NB4 (cell line): ENCODE measurements at regions not wholly inside any gene's neighbourhood (a gene's known extent, or its start where the extent isn't known, plus 50 kb on each side); places are given as distances from the start of the nearest gene placed in this dataset.

Experiments
- CTCF ChIP-seq: IDR thresholded peaks from one replicate; pipeline ENCODE4 v1.5.1; 2012; ENCODE audit warnings: low read depth, low read length
- MAX ChIP-seq: IDR thresholded peaks from 2 replicates; pipeline ENCODE4 v1.6.1; 2011; ENCODE audit warnings: low read depth, low read length
- MYC ChIP-seq: IDR thresholded peaks from 2 replicates; pipeline ENCODE4 v1.6.1; 2011; ENCODE audit warnings: low read depth, low read length
- POLR2A ChIP-seq: IDR thresholded peaks from 2 replicates; pipeline ENCODE4 v1.6.1; 2011; ENCODE audit warnings: mild to moderate bottlenecking; ENCODE audit not compliant: insufficient read length; ENCODE audit errors: extremely low read depth

GRCh38 chr12:92253301-92253700 is 107.7 kb upstream of the BTG1 start:
- TF ChIP-seq CTCF = no peak
- no peak for TF ChIP-seq POLR2A
- TF ChIP-seq MAX = no peak
- no peak for TF ChIP-seq MYC
